Fibroblast of lung (primary cell): ENCODE measurements at regions not wholly inside any gene's neighbourhood (a gene's known extent, or its start where the extent isn't known, plus 50 kb on each side); places are given as distances from the start of the nearest gene placed in this dataset.

Experiments
- DNase-seq, 2 donors: peaks; one replicate each; pipeline versions ENCODE4 v3.0.0 to v3.0.0-alpha.2; 2010; ENCODE audit warnings: low read depth in 2 of 2
- H2AFZ ChIP-seq: 2 replicates; pipeline ENCODE4 v1.5.1; 2012; ENCODE audit warnings: low read length, control low read depth, inconsistent platforms
- H3K27ac ChIP-seq: 2 replicates; pipeline ENCODE4 v1.5.1; 2011; ENCODE audit warnings: low read length, control low read depth; ENCODE audit not compliant: insufficient read depth
- H3K27me3 ChIP-seq: 2 replicates; pipeline ENCODE4 v1.5.1; 2011; ENCODE audit warnings: mild to moderate bottlenecking, low read length; ENCODE audit not compliant: control insufficient read depth, insufficient read depth
- H3K36me3 ChIP-seq: 2 replicates; pipeline ENCODE4 v1.5.1; 2011; ENCODE audit warnings: low read length; ENCODE audit not compliant: control insufficient read depth, insufficient read depth
- H3K4me1 ChIP-seq: 2 replicates; pipeline ENCODE4 v1.5.1; 2011; ENCODE audit warnings: low read length; ENCODE audit not compliant: control insufficient read depth, insufficient read depth; ENCODE audit errors: extremely low read depth
- H3K4me2 ChIP-seq: 2 replicates; pipeline ENCODE4 v1.5.1; 2011; ENCODE audit warnings: low read length, control low read depth; ENCODE audit not compliant: insufficient read depth; ENCODE audit errors: extremely low read depth
- H3K4me3 ChIP-seq, 4 experiments: fragments of 200-600 bp in 1 of 4; sonication (generic) in 1 of 4; replicated peaks in 1 of 4; 2 replicates each; pipeline ENCODE4 v1.5.1; 2011 to 2016; ENCODE audit warnings: low read length in 4 of 4, low read depth in 3 of 4, mild to moderate bottlenecking in 3 of 4, control low read depth in 2 of 4, inconsistent platforms in 1 of 4, mixed read lengths in 1 of 4; ENCODE audit not compliant: insufficient read depth in 1 of 4; ENCODE audit errors: control extremely low read depth in 1 of 4
- H3K79me2 ChIP-seq: 2 replicates; pipeline ENCODE4 v1.5.1; 2012; ENCODE audit warnings: mild to moderate bottlenecking, low read length, inconsistent platforms; ENCODE audit not compliant: control insufficient read depth, insufficient read depth
- H3K9ac ChIP-seq: 2 replicates; pipeline ENCODE4 v1.5.1; 2011; ENCODE audit warnings: mild to moderate bottlenecking, low read length, control low read depth; ENCODE audit not compliant: insufficient read depth
- H3K9me3 ChIP-seq: 2 replicates; pipeline ENCODE4 v1.5.1; 2012; ENCODE audit warnings: low read depth, low read length; ENCODE audit not compliant: control insufficient read depth, insufficient read depth
- H4K20me1 ChIP-seq: 2 replicates; pipeline ENCODE4 v1.5.1; 2011; ENCODE audit warnings: low read length; ENCODE audit not compliant: control insufficient read depth, insufficient read depth; ENCODE audit errors: extremely low read depth
- EZH2 ChIP-seq: IDR thresholded peaks from 2 replicates; pipeline ENCODE4 v1.5.1; 2012; ENCODE audit warnings: low read length, control low read depth, mild to moderate bottlenecking; ENCODE audit errors: missing control alignments
- TF ChIP-seq, protein P1 (sequence below), 2 donors: IDR thresholded peaks in 1 of 2; conservative IDR thresholded peaks in 1 of 2; 1 replicate in 1 of 2; 2 replicates in 1 of 2; pipeline ENCODE4 v1.5.1; 2011 to 2012; ENCODE audit warnings: low read length in 2 of 2, control low read depth in 1 of 2, inconsistent platforms in 1 of 2, low read depth in 1 of 2, mild to moderate bottlenecking in 1 of 2

- no peak overlapping the region for H3K4me3 ChIP-seq
- H3K4me2 ChIP-seq = no peak overlapping the region
- H3K27ac ChIP-seq = no peak overlapping the region
- no peak overlapping the region for H3K9ac ChIP-seq
- H2AFZ ChIP-seq = no peak overlapping the region
- H3K36me3 ChIP-seq = no peaks in the 10 kb centered on the region
- no peak for DNase-seq
- no peaks in the 10 kb centered on the region for H3K9me3 ChIP-seq
- TF ChIP-seq, protein P1, sequence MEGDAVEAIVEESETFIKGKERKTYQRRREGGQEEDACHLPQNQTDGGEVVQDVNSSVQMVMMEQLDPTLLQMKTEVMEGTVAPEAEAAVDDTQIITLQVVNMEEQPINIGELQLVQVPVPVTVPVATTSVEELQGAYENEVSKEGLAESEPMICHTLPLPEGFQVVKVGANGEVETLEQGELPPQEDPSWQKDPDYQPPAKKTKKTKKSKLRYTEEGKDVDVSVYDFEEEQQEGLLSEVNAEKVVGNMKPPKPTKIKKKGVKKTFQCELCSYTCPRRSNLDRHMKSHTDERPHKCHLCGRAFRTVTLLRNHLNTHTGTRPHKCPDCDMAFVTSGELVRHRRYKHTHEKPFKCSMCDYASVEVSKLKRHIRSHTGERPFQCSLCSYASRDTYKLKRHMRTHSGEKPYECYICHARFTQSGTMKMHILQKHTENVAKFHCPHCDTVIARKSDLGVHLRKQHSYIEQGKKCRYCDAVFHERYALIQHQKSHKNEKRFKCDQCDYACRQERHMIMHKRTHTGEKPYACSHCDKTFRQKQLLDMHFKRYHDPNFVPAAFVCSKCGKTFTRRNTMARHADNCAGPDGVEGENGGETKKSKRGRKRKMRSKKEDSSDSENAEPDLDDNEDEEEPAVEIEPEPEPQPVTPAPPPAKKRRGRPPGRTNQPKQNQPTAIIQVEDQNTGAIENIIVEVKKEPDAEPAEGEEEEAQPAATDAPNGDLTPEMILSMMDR (conservative IDR thresholded peaks at IDR 0.05 in 1 of 2, IDR thresholded peaks at IDR 0.05 in 1 of 2; ENCODE audit: low read depth in 1 of 2, low read length in 2 of 2) = no peak
- no peak for TF ChIP-seq EZH2
- no peaks in the 10 kb centered on the region for H3K4me1 ChIP-seq
- H3K27me3 ChIP-seq = no peaks in the 10 kb centered on the region
- H3K79me2 ChIP-seq = no peaks in the 10 kb centered on the region
- no peaks in the 10 kb centered on the region for H4K20me1 ChIP-seq
Measured at GRCh38 chr16:64136314-64136713, 985.5 kb downstream of the CDH11 start.

- Histone ChIP-seq H2AFZ (no peak overlapping the region), H3K4me3 (no peak overlapping the region), H3K79me2 (no peaks in the 10 kb centered on the region), H3K27ac (no peak overlapping the region), H4K20me1 (no peaks in the 10 kb centered on the region), H3K36me3 (no peaks in the 10 kb centered on the region), H3K4me2 (no peak overlapping the region), H3K9me3 (no peaks in the 10 kb centered on the region), H3K4me1 (no peaks in the 10 kb centered on the region), H3K27me3 (no peaks in the 10 kb centered on the region), H3K9ac (no peak overlapping the region)
- peak in 1 of 2 donors; percentile 15 for DNase-seq
- no peak for TF ChIP-seq EZH2
- TF ChIP-seq, protein P1 (conservative IDR thresholded peaks at IDR 0.05 in 1 of 2, IDR thresholded peaks at IDR 0.05 in 1 of 2; ENCODE audit: low read depth in 1 of 2, low read length in 2 of 2) = no peak
Measured at GRCh38 chr16:64133366-64133765, 988.5 kb downstream of the CDH11 start.

DNA sequence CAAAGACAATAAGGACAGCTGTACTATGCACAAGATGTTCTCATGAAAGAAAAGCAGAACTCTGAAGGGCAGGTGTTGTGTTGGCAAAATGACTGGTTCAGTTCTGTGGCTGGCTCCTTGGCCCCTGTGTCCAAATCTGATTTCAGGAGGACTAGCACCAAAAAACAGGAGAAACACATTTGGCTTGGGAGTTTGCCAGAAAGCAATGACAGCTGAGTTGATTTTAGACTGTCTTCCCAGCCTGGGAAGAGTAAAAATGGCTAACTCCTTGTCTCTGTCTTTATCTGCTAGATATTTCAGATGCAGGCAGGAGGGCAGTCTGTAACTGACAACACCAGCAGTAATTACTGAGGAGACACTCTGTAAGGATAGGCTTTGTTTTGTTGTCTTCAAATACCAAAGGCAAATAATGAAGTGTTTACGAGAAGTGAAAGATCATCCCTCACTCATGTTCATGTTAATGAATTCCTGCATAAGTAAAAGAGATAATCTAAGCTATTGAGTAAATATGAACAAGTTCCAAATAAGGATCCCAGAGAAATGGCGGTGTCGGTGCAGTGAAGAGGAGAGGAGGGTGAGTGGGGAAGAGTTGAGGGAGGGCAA lies 989.0 kb downstream of the CDH11 start:
- no peak for DNase-seq
- H3K27ac ChIP-seq = no peak overlapping the region
- no peak overlapping the region for H2AFZ ChIP-seq
- no peaks in the 10 kb centered on the region for H3K27me3 ChIP-seq
- TF ChIP-seq EZH2 = no peak
- TF ChIP-seq, protein P1 (conservative IDR thresholded peaks at IDR 0.05 in 1 of 2, IDR thresholded peaks at IDR 0.05 in 1 of 2; ENCODE audit: low read depth in 1 of 2, low read length in 2 of 2) = no peak
- no peak overlapping the region for H3K9ac ChIP-seq
- no peaks in the 10 kb centered on the region for H3K4me1 ChIP-seq
- H3K4me2 ChIP-seq = no peak overlapping the region
- H3K9me3 ChIP-seq = no peaks in the 10 kb centered on the region
- H3K79me2 ChIP-seq = no peaks in the 10 kb centered on the region
- H3K4me3 ChIP-seq = no peak overlapping the region
- H3K36me3 ChIP-seq = no peaks in the 10 kb centered on the region
- no peaks in the 10 kb centered on the region for H4K20me1 ChIP-seq
